Liver (tissue), 8 donors: ENCODE measurements at regions not wholly inside any gene's neighbourhood (a gene's known extent, or its start where the extent isn't known, plus 50 kb on each side); places are given as distances from the start of the nearest gene placed in this dataset.

Source experiments
- DNase-seq: peaks from one replicate; pipeline ENCODE4 v3.0.0-alpha.2; 2017; ENCODE audit warnings: low spot score
- H3K27ac ChIP-seq, 2 donors: one replicate each; pipeline ENCODE4 v1.7.0; 2013; ENCODE audit warnings: inconsistent platforms in 2 of 2, low read length in 2 of 2, control low read depth in 1 of 2, low read depth in 1 of 2, mild to moderate bottlenecking in 1 of 2
- H3K27me3 ChIP-seq, 4 donors: one replicate each; pipeline versions ENCODE4 v1.6.1 to v1.7.0; 2013; ENCODE audit warnings: low read length in 3 of 4, inconsistent platforms in 1 of 4, mild to moderate bottlenecking in 1 of 4, moderate library complexity in 1 of 4; ENCODE audit not compliant: control insufficient read depth in 4 of 4, insufficient read depth in 4 of 4
- H3K36me3 ChIP-seq, 4 donors: one replicate each; pipeline versions ENCODE4 v1.6.1 to v1.7.0; 2013; ENCODE audit warnings: low read length in 3 of 4, mild to moderate bottlenecking in 3 of 4, low read depth in 1 of 4, moderate library complexity in 1 of 4; ENCODE audit not compliant: control insufficient read depth in 4 of 4, insufficient read depth in 3 of 4
- H3K4me1 ChIP-seq, 4 donors: one replicate each; pipeline versions ENCODE4 v1.6.1 to v1.7.0; 2013; ENCODE audit warnings: low read length in 3 of 4, mild to moderate bottlenecking in 3 of 4, moderate library complexity in 1 of 4; ENCODE audit not compliant: control insufficient read depth in 4 of 4, insufficient read depth in 4 of 4
- H3K4me3 ChIP-seq, 3 donors: one replicate each; pipeline versions ENCODE4 v1.6.1 to v1.7.0; 2013; ENCODE audit warnings: low read length in 3 of 3, control low read depth in 1 of 3, low read depth in 1 of 3, mild to moderate bottlenecking in 1 of 3
- H3K9ac ChIP-seq, 2 donors: one replicate each; pipeline ENCODE4 v1.7.0; 2013; ENCODE audit warnings: low read length in 2 of 2, mild to moderate bottlenecking in 2 of 2, moderate library complexity in 2 of 2, control low read depth in 1 of 2, low read depth in 1 of 2
- H3K9me3 ChIP-seq, 4 donors: one replicate each; pipeline versions ENCODE4 v1.6.1 to v1.7.0; 2013; ENCODE audit warnings: low read length in 3 of 4; ENCODE audit not compliant: control insufficient read depth in 4 of 4
- EGR1 ChIP-seq, 2 donors: IDR thresholded peaks; 2 replicates each; pipeline ENCODE4 v1.6.1; 2016 to 2018; ENCODE audit warnings: antibody characterized with exemption in 2 of 2, low read depth in 2 of 2
- FOXA1 ChIP-seq: IDR thresholded peaks from 2 replicates; pipeline ENCODE4 v1.6.1; 2016; ENCODE audit warnings: antibody characterized with exemption
- FOXA2 ChIP-seq: IDR thresholded peaks from 2 replicates; pipeline ENCODE4 v1.6.1; 2016; ENCODE audit warnings: antibody characterized with exemption
- GABPA ChIP-seq, 2 donors: IDR thresholded peaks in 1 of 2; conservative IDR thresholded peaks in 1 of 2; 2 replicates each; pipeline ENCODE4 v1.6.1; 2016; ENCODE audit warnings: antibody characterized with exemption in 2 of 2, mild to moderate bottlenecking in 1 of 2, moderate library complexity in 1 of 2
- HNF4A ChIP-seq, 2 donors: conservative IDR thresholded peaks; 2 replicates each; pipeline ENCODE4 v1.6.1; 2016; ENCODE audit warnings: antibody characterized with exemption in 2 of 2, mild to moderate bottlenecking in 2 of 2
- HNF4G ChIP-seq: IDR thresholded peaks from 2 replicates; pipeline ENCODE4 v1.6.1; 2016; ENCODE audit warnings: antibody characterized with exemption
- JUND ChIP-seq, 2 donors: IDR thresholded peaks; 2 replicates each; pipeline ENCODE4 v1.6.1; 2016; ENCODE audit warnings: antibody characterized with exemption in 2 of 2
- NR2F2 ChIP-seq: IDR thresholded peaks from 2 replicates; pipeline ENCODE4 v1.6.1; 2016; ENCODE audit warnings: antibody characterized with exemption
- RXRA ChIP-seq, 2 donors: IDR thresholded peaks; 2 replicates each; pipeline ENCODE4 v1.6.1; 2017 to 2018; ENCODE audit warnings: antibody characterized with exemption in 2 of 2, mild to moderate bottlenecking in 1 of 2
- SP1 ChIP-seq: IDR thresholded peaks from 2 replicates; pipeline ENCODE4 v1.6.1; 2018; ENCODE audit warnings: antibody characterized with exemption, mild to moderate bottlenecking
- TAF1 ChIP-seq: conservative IDR thresholded peaks from 2 replicates; pipeline ENCODE4 v1.6.1; 2016; ENCODE audit warnings: antibody characterized with exemption, mild to moderate bottlenecking
- YY1 ChIP-seq: IDR thresholded peaks from 2 replicates; pipeline ENCODE4 v1.6.1; 2016; ENCODE audit warnings: antibody characterized with exemption, mild to moderate bottlenecking
- WGBS: extraction: QIAGEN DNeasy Blood & Tissue Kit; methylation state at CpG from one replicate; pipeline ENCODE4 v1.1.7; 2013; 5-methylcytosine and 5-hydroxymethylcytosine counted together
- TF ChIP-seq, protein P1 (sequence below): IDR thresholded peaks from 2 replicates; pipeline ENCODE4 v1.6.1; 2016; ENCODE audit warnings: antibody characterized with exemption
- TF ChIP-seq, protein P2 (sequence below): IDR thresholded peaks from 2 replicates; pipeline ENCODE4 v1.6.1; 2016; ENCODE audit warnings: antibody characterized with exemption
- TF ChIP-seq, protein P3 (sequence below): IDR thresholded peaks from 2 replicates; pipeline ENCODE4 v1.6.1; 2016; ENCODE audit warnings: antibody characterized with exemption
- TF ChIP-seq, protein P4 (sequence below): fragments of 150-350 bp; IDR thresholded peaks from 2 replicates; pipeline ENCODE4 v1.5.1; 2017; ENCODE audit warnings: improper control_type of control experiment, low read depth, low read length; ENCODE audit not compliant: missing input control
- TF ChIP-seq, protein P5 (sequence below): IDR thresholded peaks from 2 replicates; pipeline ENCODE4 v1.6.1; 2016; ENCODE audit warnings: antibody characterized with exemption, mild to moderate bottlenecking
- donor health status: healthy.
- donor health status: healthy.
- donor health status: healthy.
- donor health status: healthy.
- donor health status: healthy.

DNA sequence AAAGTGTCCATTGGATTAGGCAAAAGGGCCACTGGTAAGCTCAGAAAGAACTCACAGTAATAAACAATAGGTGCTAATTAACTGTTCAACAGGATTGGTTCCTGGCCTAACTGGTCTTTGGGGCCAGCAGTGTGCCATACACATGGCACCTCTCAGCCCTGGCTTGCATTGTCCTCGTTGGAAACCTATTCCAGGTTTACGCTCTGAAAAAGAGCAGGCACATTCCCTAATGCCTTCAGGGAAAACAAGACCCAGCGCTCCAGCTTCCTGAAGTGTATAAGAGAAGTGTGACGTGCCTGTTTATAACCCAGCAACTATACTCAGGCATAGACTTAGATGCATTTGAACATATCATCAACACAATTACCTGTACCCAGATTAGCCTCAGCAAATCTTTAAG, 51.9 kb upstream of the RBM47 start:
- no peaks in the 10 kb centered on the region for H3K9me3 ChIP-seq
- WGBS: 88% methylated on average over 4 of the region's 4 CpGs
- no peak overlapping the region for H3K27ac ChIP-seq
- no peaks in the 10 kb centered on the region for H3K27me3 ChIP-seq
- no peak overlapping the region for H3K4me3 ChIP-seq
- peaks cover 0 to 2% (median under 1%) of the 10 kb centered on the region in 4 donors for H3K4me1 ChIP-seq
- TF ChIP-seq SP1: no peak
- TF ChIP-seq, protein P1, sequence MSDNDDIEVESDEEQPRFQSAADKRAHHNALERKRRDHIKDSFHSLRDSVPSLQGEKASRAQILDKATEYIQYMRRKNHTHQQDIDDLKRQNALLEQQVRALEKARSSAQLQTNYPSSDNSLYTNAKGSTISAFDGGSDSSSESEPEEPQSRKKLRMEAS: no peak
- TF ChIP-seq, protein P2, sequence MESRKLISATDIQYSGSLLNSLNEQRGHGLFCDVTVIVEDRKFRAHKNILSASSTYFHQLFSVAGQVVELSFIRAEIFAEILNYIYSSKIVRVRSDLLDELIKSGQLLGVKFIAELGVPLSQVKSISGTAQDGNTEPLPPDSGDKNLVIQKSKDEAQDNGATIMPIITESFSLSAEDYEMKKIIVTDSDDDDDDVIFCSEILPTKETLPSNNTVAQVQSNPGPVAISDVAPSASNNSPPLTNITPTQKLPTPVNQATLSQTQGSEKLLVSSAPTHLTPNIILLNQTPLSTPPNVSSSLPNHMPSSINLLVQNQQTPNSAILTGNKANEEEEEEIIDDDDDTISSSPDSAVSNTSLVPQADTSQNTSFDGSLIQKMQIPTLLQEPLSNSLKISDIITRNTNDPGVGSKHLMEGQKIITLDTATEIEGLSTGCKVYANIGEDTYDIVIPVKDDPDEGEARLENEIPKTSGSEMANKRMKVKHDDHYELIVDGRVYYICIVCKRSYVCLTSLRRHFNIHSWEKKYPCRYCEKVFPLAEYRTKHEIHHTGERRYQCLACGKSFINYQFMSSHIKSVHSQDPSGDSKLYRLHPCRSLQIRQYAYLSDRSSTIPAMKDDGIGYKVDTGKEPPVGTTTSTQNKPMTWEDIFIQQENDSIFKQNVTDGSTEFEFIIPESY: no peak
- TF ChIP-seq, protein P3, sequence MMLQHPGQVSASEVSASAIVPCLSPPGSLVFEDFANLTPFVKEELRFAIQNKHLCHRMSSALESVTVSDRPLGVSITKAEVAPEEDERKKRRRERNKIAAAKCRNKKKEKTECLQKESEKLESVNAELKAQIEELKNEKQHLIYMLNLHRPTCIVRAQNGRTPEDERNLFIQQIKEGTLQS: no peak
- TF ChIP-seq GABPA (IDR thresholded peaks at IDR 0.05 in 1 of 2, conservative IDR thresholded peaks at IDR 0.05 in 1 of 2): no peak
- no peak for TF ChIP-seq NR2F2
- no peak for TF ChIP-seq RXRA (IDR thresholded peaks at IDR 0.05)
- no peak for TF ChIP-seq HNF4G
- no peak for TF ChIP-seq EGR1 (IDR thresholded peaks at IDR 0.05; ENCODE audit: low read depth in 2 of 2)
- no peak for TF ChIP-seq YY1
- TF ChIP-seq FOXA2: no peak
- no peak for TF ChIP-seq HNF4A (conservative IDR thresholded peaks at IDR 0.05)
- TF ChIP-seq JUND (IDR thresholded peaks at IDR 0.05): no peak
- TF ChIP-seq TAF1: no peak
- TF ChIP-seq, protein P4, sequence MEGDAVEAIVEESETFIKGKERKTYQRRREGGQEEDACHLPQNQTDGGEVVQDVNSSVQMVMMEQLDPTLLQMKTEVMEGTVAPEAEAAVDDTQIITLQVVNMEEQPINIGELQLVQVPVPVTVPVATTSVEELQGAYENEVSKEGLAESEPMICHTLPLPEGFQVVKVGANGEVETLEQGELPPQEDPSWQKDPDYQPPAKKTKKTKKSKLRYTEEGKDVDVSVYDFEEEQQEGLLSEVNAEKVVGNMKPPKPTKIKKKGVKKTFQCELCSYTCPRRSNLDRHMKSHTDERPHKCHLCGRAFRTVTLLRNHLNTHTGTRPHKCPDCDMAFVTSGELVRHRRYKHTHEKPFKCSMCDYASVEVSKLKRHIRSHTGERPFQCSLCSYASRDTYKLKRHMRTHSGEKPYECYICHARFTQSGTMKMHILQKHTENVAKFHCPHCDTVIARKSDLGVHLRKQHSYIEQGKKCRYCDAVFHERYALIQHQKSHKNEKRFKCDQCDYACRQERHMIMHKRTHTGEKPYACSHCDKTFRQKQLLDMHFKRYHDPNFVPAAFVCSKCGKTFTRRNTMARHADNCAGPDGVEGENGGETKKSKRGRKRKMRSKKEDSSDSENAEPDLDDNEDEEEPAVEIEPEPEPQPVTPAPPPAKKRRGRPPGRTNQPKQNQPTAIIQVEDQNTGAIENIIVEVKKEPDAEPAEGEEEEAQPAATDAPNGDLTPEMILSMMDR: no peak
- TF ChIP-seq FOXA1: no peak
- TF ChIP-seq, protein P5, sequence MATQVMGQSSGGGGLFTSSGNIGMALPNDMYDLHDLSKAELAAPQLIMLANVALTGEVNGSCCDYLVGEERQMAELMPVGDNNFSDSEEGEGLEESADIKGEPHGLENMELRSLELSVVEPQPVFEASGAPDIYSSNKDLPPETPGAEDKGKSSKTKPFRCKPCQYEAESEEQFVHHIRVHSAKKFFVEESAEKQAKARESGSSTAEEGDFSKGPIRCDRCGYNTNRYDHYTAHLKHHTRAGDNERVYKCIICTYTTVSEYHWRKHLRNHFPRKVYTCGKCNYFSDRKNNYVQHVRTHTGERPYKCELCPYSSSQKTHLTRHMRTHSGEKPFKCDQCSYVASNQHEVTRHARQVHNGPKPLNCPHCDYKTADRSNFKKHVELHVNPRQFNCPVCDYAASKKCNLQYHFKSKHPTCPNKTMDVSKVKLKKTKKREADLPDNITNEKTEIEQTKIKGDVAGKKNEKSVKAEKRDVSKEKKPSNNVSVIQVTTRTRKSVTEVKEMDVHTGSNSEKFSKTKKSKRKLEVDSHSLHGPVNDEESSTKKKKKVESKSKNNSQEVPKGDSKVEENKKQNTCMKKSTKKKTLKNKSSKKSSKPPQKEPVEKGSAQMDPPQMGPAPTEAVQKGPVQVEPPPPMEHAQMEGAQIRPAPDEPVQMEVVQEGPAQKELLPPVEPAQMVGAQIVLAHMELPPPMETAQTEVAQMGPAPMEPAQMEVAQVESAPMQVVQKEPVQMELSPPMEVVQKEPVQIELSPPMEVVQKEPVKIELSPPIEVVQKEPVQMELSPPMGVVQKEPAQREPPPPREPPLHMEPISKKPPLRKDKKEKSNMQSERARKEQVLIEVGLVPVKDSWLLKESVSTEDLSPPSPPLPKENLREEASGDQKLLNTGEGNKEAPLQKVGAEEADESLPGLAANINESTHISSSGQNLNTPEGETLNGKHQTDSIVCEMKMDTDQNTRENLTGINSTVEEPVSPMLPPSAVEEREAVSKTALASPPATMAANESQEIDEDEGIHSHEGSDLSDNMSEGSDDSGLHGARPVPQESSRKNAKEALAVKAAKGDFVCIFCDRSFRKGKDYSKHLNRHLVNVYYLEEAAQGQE: no peak
- DNase-seq: no peak
- H3K36me3 ChIP-seq: no peaks in the 10 kb centered on the region
- no peak overlapping the region for H3K9ac ChIP-seq
